Daoy (cell line): ENCODE measurements at regions not wholly inside any gene's neighbourhood (a gene's known extent, or its start where the extent isn't known, plus 50 kb on each side); places are given as distances from the start of the nearest gene placed in this dataset.

Experiments
- DNase-seq: peaks from one replicate; pipeline ENCODE4 v3.0.0-alpha.2; 2015; ENCODE audit warnings: low read depth

DNA sequence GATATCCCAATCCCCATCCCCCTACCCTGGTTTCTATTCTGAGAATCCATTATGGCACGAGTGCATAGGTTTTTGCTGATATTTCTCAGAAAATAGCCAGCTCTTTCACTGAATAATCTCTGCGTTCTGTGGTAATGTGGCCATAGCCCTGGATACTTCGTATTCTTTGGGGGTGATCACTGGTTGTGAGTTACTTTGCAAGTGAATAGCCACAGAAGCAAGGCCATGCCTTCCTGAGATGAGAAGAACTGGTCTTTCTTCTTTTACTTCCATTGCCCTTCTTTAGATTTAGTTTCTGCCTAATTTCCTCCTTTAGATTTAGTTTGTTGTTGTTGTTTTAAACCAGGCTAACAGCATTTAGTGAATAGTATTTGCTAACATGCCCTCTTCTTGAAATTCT is 323.4 kb downstream of the CDC14C start:
- no peak for DNase-seq

DNA sequence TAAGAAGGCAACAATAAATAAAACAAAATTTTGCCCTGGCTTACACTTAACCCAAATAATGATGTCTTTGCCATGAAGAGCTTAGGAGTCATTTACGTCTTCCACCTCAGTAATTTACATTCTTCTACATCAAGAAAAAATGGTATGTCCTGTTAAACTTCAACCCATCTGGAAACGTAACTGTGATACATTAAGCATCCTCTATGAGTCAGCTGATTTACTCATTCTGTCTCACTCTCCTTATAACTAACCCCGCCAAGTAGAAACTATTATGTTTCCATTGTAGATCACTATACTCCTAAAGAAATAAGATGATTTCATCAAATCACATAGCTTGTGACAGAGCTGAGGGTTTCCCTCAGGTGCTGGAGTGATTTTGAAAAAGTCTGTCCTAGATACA is 330.7 kb downstream of the CDC14C start:
- DNase-seq = no peak

DNA sequence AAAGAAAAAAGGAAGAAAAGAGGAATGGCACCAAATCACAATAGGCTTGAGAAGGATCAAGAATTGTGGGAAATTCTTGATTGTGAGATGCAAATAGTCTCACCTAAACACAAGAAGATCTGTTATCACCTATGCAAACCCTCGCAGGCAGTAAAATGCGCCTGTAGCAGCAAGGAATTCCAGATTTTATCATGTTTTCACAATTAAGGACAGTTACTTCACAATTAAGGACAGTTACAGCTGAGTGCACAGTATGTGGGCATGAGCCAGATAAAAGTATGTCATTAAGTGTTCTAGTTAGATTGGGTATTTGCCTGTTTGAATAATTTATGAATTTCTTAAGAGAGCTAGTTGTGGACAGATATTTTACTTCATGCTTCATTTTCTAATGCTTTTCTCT is 336.2 kb downstream of the CDC14C start:
- no peak for DNase-seq

DNA sequence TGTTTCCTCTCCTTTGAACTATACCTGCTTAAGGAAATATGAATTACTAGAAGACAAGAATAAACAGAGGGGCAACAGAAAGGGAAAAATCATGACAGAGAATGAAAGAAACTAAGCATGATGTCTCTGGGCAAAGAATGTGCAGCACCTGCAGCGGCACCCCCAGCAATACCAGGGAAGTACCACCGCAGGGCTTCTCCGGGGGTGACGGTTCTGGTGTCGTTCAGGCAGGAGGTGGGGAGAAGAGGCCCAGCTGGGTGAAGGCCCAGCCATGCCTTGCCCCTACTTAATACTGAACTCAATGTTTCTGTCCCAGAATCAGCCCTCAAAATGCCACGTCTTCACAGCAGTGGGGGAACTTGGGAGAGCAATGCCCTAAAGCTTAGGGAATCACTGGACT is 337.6 kb downstream of the CDC14C start:
- DNase-seq = no peak

DNA sequence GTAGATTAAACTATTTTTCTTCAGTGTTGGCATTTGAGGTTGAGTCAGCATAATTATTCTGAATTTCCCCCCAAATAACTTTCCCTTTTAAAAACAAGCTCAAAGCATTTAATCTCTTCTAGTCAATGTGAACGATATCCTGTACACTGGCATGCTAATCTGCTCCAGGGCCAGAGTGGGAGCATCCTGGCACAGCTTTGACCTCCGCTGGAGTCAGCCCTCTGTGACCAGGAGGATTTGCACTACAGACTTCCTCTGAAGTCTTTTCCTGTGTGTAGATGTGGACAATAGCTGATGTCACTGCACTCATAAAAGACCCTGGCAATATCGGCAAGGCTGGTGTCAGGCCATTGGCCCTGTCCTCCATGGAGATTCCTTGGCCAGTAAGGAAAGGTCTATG is 340.2 kb downstream of the CDC14C start:
- DNase-seq = no peak

DNA sequence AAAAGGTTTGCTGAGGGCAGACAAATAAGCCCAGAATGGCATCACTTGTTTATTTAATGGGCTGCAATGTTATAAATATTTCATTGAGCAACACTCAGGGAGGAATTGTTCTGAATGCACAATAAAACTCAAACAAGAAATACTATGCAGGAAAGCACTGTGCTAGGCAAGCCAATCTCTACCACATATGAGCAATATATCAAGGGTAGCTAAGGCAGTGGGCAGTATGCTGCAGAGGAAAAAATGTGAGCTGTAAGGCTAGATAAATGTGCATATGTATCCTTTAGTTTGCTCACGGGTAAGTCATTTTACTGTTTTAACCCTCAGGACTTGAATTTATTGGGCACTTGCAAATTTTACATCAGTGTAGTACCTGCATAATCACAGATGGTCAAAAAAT is 349.6 kb downstream of the CDC14C start:
- no peak for DNase-seq

DNA sequence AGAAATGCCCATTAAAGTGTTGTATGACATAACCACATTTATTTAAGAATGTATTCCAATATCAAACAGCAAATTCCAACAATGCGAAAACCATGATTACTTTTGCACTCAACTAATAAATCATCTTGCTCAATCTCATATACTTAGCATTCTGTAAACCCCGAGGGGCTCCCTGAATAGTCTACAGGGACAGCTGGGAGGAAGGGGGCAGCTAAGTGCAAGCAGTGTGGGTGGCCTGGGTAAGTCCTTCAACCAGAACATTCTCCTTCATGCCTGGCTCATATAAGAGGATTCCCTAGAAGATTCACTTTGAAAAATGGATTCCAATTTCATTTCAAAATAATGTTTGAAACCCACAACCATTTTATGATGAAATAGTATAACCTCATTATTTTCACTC is 355.5 kb downstream of the CDC14C start:
- no peak for DNase-seq

DNA sequence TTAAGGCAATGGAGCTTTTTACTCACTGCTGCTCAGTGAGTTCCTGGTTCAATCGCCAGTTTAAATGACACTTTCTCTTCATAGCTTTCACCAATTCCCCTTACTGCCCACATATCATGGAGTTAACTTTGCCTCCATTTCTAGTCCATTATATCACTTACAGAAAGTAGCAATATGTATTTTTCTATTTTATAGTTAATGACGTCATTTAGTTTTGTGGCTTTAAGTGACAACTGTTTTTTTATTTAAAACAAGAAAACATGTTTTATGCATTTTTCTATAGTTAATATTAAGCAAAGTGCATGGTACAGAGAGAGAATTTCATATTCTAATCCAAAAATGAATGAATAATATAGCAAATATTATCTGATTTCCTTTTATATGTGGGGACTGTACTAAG is 363.3 kb downstream of the CDC14C start:
- no peak for DNase-seq

DNA sequence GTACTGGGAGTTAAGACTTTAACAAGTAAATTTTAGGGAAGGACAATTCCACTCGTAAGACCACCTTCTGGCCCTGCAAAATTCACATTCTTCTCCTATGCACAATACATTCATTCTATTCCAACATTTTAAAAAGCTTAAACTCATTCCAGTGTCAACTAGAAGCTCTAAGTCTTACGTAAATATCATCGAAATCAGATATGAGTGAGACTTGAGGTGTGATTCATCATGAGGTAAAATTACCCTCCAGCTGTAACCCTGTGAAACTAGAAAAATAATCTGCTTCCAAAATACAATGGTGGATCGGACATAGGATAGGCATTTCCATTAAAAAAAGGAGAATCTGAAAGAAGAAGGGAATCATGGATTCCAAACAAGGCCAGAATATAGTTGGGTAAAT is 370.3 kb downstream of the CDC14C start:
- DNase-seq = no peak

DNA sequence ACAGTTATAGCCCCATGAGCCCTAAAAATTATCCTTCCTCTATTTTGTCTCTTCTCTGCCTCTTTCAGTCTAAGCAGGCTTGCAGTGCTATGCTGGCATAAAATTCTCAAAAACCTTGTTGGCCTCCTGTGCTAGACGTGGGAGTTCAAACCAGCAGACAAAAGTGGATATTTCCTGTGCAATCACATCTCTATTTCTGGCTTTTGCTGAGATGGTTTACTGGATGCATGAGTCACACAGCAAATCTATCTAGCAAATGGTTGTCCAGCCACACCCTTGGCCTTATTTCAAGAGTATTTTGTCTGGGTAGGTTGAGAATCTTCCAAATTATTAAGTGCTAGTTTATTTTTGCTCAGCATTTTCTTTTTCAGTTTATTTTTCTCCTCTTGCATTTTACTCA is 370.8 kb downstream of the CDC14C start:
- DNase-seq = peak; percentile 25

DNA sequence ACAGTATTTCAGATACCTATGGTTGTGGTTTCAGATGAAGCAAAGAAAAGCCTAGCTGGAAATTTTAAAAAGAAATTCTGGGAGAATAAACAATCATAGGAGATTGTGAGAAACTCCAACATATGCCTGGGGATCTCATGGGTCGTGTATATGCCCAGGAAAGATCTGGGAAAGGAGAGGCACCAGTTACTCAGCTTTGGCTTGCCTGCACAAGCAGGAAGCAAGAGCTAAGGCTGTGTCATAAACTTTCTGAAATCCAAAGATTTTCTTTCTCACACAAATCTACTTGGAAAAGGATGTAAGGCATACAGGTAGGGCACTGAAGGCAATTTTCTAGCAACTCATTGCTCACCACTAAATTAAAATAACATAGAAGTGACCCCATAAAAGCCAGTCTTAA is 373.6 kb downstream of the CDC14C start:
- DNase-seq = no peak

DNA sequence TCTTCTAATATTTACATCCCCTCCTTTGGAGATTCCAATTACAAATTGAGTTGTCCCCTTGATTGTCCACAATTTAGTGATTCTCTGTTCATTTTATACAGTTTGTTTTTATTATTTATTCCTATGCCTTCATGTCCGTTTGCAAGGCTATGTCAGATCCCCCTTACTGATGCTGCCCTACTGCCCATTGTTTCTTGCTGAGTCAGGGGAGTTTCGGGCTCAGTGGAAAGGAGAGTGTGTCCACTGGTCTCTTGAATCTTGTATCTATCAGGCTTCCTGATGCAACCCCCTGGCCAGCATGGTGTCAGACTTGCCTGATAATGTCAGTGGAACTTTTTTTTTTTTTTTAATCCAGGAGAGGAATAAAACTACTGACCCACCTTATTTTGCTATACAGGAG is 384.4 kb downstream of the CDC14C start:
- DNase-seq = no peak

DNA sequence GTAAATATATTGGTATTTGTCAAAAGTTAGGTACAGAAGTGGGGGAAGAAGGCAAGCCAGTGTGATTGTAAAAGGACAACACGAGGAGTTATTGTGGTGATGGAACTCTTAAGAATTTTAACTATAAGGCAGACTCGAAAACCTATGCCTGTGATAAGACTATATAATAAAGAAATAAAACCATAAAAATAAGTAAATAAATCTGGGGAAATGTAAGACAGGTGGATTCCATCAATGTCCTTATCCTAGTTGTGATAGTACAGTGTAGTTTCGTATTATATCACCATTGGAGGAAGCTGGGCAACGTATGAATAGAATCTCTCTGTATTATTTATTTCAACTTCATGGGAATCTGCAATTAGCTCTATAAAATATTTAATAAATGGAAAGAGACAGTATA is 395.7 kb downstream of the CDC14C start:
- DNase-seq = no peak

DNA sequence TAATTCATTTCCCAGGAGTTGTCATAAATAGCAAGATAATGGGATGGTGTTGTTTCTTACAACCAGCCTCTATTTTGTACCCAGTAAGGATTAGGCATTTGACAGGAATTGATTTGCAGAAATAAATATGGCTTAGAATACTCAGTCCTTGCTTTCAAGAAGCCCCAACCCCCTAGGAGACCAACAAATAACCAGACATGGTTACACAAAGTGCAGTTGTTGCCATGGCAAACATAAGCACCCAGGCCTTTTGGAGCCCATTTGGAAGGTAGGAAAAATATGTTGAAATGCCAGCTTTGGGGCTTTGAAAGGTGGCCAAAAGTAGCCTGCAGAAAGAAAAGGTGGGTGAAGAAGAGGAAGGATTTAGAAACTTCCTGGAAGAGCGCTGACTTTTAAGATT is 397.5 kb downstream of the CDC14C start:
- no peak for DNase-seq

DNA sequence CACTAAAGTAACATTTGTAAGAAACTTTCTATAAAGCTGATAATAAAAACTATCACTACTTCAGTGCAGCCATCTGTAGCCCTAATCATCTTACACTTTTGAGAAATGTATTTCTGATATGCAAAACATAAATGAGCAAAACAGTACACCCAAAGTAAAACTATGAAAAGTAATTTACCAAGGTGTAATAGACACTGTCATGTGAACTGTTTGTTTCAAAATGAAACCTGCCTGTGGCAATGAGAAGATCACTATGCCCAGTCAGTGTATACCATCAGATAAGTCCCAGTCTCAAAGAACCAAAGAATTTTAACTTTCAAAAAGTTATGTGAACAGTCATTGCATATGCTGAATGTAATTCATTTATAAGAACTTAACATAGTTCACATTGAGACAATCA is 398.1 kb downstream of the CDC14C start:
- no peak for DNase-seq

DNA sequence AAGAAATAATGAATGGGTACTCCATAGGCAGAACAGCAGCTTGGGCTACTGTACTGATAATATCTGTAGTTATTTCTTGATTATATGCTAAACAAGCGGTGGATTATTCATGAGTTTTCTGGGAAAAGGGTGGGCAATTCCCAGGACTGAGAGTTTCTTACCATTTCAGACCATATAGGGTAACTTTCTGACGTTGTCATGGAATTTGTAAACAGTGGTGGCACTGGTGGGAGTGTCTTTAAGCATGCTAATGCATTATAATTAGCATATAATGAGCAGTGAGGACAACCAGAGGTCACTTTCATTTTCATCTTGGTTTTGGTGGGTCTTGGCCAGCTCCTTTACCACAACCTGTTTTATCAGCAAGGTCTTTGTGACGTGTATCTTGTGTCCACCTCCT is 399.7 kb downstream of the CDC14C start:
- DNase-seq = no peak

DNA sequence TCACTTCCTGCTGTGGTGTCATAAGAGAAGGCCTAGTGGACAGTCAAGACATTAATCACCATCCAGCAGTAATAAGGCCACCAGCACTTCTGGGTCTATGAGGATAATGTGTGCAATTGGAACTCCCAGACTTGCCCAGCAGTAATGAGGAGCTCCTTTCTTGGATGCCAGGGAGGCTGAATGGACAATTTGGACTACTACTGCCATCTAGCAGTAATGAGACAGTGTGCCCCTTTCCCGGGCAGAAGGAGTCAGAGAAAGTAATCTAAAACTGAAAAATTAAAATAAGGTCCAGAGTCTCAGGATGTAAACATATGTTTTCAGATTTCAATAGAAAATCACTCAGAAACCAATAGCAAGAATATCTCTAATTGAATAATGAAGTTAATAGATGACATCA is 400.4 kb downstream of the CDC14C start:
- DNase-seq = peak; percentile 2

DNA sequence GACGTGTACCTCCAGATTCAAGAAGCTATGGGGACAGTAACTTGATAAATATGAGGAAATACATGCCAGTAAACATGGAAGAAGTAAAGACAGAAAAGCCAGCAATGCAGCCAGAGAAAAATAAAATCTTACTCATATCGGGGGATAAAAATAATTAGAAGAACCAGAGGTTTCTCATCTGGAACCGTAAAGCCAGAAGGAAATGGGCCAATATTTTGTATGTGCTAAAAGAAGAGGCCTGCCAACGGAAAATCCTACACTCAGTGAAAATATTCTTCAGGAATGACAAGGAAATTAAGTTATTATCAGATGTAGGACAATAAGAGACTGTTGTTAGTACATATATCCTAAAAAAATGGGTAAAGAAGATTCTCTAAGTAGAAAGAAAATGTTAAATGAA is 401.2 kb downstream of the CDC14C start:
- DNase-seq = no peak

DNA sequence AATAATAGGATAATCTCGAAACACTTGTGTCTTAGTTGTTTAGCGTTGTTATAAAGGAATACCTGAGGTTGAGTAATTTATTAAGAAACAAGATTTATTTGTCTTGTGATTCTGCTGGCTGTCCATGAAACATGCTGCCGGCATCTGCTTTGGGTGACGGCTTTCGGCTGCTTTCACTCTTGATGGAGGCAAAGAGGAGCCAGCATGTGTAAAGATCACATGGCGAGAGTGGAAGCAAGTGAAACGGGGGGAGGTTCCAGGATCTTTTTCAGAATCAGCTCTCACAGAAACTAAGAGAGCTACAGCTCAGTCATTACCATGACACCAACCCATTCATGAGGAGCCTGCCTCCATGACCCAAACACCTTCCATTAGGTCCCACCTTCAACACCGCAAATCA is 402.8 kb downstream of the CDC14C start:
- no peak for DNase-seq

DNA sequence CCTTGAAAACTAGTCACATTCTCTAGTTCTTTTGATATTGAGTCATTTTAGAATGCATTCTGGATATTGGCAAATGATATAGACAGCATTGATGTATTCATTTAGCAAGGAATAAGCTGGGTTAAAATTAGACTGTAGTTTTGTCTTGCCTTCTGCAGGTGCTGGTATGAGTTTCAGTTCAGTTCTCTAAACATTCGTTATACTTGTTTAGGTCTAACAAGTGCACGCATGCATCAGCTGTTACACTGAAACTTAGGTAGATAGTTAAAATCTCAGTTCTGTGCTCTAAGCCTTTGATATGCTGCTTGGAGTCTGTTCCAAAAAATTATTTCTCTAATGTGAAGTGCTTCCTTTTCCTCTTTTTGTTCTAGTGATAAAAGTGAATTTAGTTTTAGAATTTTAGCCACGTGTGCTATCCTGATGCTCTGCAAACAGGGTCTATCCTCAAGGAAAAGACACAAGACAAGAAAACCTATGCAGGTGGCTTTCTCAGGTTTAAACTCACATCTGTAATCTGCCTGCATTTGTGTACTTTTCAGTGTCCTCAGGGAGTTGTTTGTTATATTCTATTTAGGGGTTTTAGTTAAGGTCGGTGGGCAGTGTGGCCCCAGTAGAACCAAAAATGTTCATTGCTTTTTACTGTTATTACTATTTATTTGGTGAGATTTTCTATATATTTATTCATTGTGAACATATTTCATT is 409.0 kb downstream of the CDC14C start:
- DNase-seq = no peak

DNA sequence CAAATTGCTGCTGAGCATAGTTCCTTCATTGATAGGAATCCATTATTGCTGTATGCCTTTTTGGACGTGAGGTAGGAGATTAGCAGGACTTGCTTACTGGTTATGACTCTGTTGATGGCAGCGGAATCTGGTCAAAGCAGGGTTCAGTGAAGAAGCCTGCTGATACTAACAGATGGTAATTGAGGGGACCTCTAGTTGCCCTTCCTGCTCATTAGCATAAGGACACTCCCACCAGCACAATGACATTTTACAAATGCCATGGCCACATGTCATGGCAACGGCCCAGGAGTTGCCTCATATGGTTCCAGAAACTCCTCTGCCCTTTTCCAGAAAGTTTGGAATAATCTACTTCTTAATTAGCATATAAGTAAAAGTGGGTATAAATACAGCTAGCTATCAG is 417.5 kb downstream of the CDC14C start:
- no peak for DNase-seq

DNA sequence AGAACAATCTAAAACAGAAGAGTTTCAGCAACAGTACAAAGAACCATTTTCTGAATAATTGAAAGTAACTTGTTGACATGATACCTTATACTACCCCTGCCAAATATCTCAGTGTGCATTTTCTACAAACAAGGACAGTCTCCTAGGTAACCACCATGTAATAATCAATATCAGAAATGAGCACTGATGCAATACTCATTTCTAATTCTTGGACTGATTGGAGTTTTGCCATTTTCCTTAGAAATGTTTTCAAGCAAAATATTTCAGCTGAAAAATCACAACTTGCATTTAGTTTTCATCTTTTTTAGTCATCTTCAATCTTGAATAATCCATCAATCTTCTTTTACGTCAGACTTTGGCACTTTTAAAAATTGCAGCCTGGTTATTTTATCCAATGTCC is 420.2 kb downstream of the CDC14C start:
- no peak for DNase-seq

DNA sequence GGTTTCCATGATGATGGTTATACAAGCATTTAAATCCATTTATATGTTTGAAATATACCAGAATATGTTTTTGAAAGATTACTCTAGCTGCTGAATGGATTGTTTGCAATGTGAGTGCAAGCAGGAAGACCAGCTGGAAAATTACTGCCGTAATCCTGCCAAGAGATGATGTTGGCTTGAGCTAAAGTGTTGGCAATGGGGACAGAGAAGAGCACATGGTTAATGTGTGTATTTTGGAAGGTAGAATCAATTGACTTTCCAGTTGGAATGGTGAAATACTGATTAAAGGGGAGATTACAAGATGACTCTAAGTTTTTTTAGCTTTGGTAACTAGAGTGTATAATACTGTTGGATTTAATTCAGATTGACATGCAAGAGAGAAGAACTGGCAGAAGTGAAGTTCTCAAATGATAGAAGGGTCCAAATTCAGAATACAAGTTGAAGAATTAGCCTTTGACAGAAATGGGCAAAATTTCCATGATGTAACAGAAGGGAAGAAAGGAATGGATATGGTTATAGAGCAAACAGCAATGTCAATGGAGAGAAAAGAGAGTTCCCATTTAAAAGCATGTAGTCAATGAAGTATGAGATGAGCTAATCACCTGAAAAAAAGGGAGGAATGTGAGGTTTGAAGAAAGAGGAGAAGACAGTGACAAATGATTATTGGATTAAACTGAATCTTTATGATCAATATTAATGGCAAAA is 422.0 kb downstream of the CDC14C start:
- DNase-seq = no peak

DNA sequence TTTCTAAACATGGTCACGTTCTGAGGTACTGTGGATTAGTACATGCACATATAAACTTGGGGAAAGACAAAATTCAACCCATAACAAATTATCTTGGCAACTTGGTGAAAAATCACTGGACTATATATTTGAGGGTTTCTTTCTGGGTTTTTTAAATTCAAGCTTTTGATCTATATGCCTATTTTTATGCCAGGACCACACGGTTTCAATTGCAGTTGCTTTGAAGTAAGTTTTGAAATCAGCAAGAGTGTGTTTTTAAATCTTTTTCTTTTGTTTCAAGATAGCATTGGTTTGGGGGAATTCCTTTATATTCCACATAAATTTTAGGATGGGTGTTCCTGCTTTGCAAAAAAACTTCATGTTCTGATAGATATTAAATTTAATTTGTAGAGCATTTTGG is 406.4 kb upstream of the VWC2 start:
- no peak for DNase-seq
